Right renal pelvis (tissue), 4 donors: ENCODE measurements at regions not wholly inside any gene's neighbourhood (a gene's known extent, or its start where the extent isn't known, plus 50 kb on each side); places are given as distances from the start of the nearest gene placed in this dataset.

ENCODE experiments used
- DNase-seq, 4 donors: peaks; one replicate each; pipeline ENCODE4 v3.0.0-alpha.2; 2013; ENCODE audit warnings: low read depth in 4 of 4, low spot score in 3 of 4, missing footprints in 1 of 4

DNA sequence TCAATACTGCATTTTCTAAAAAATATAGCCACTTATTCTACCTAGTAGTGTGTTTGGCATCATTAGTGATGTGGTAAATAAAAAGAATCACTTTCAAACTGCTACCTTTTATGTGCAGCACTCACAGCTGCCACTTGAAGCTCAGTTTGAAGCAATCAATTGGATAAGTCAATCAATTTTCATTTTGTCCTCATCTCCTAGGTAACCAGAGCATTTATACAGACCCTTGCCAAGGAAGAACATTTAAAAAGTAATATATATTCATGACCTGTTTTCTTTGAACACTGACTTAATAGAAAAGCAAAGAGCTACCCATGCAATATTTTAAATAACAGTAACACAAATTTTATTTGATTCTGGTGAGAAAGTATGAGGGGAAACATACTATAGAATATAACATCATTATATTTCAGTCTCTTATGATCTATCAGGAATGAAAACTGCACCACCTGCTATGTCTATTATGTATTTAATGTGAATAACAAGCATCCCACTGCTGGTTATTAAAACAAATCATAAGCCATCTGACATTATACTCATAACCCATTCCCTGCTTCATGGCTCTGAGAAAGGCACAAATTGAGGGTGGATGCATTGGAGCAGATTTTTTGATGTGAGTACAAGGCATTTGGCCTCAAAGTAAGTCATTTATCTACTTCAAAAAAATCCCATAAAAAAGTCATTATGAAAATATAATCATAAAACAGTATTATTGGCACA is 168.4 kb upstream of the C21orf91 start:
- DNase-seq = no peak

- no peak for DNase-seq
These were observed 162.0 kb upstream of the C21orf91 start for GRCh38 chr21:17981060-17981740.

DNA sequence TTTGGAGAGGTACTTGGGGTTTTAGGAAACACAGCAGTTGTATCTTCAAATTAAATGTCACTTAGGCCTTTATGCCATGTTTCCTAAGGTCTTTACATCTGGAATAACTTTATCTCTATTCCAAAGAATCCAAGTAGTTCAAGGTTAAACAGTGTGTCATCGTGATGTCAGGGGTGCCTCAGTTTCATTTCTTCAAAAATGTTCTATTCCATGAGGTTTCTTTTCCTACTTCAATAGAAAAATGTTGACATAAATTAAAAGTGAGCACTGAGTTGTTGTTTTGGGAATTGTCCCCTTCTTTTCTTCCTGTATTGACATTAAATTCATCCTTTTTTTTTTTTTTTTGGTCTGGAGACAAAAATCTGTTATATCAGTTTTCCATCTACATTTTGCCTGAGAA is 160.6 kb upstream of the C21orf91 start:
- no peak for DNase-seq

- no peak for DNase-seq
These were observed 159.7 kb upstream of the C21orf91 start for GRCh38 chr21:17978895-17979294.

DNA sequence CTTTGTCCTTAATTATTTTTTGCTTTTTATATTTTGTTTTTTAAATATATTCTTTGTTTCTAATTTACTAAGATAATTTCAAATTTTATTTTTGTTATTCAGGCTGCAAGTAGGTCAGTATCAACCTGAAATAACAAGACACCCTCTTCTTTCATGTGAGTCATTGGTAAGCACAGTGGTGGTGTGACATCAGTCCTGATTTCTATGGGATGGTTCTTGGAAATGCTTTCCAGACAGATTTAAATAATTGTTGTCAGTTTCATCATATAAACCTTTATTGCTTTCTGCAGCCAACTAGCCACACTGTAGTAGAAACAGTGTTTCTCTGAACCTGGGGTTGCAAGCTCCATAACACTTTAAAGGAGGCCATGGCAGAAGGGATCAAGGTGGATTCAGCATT is 157.5 kb upstream of the C21orf91 start:
- no peak for DNase-seq

- DNase-seq = no peak
These were observed 157.0 kb upstream of the C21orf91 start for GRCh38 chr21:17976139-17976538.

GRCh38 chr21:17967319-17967718 is 148.2 kb upstream of the C21orf91 start:
- DNase-seq = no peak

- no peak for DNase-seq
These were observed 145.6 kb upstream of the C21orf91 start for GRCh38 chr21:17964716-17965115.

GRCh38 chr21:17964199-17964598 is 145.0 kb upstream of the C21orf91 start:
- no peak for DNase-seq

- DNase-seq = no peak
These were observed 131.4 kb upstream of the C21orf91 start for GRCh38 chr21:17950591-17950990.

DNA sequence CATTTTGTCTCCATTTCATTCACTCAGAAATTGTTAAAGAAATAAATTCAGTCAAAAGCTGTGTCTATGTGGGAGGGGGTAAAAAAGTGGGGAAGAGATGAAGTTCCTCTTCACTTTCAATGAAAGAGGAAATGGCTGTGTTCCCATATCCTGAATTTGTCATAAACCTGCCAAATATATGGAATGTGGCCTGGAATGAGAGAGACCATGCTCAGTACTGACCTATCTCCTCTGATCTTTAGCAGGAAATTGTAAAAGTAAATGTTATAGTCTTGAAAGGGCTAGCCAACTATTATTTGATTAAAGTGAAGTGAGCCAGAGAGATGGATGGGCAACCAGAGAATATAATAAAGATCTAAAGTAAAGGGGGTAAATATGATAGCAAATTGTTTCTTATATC is 130.3 kb upstream of the C21orf91 start:
- peak in 2 of 4 donors; percentile 31 to 50 for DNase-seq

DNA sequence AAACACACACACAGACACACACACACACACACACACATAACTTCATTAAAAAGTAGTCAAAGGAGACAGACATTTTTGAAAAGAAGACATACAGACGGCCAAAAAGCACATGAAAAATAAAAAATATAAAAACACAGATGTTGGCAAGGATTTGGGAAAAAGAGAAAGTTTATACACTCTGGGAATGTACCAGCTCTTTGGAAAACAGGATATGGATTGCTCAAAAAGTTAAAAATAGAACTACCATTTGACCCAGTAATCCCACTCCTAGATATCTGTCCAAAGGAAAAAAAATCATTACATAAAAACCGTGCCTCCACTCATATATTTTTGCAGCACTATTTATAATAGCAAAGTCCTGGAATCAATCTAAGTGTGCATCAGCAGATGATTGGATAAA is 128.4 kb upstream of the C21orf91 start:
- no peak for DNase-seq

- no peak for DNase-seq
These were observed 111.9 kb upstream of the C21orf91 start for GRCh38 chr21:17931080-17931479.

- no peak for DNase-seq
These were observed 110.9 kb upstream of the C21orf91 start for GRCh38 chr21:17930093-17930492.

GRCh38 chr21:17929510-17929909 is 110.4 kb upstream of the C21orf91 start:
- no peak for DNase-seq

DNA sequence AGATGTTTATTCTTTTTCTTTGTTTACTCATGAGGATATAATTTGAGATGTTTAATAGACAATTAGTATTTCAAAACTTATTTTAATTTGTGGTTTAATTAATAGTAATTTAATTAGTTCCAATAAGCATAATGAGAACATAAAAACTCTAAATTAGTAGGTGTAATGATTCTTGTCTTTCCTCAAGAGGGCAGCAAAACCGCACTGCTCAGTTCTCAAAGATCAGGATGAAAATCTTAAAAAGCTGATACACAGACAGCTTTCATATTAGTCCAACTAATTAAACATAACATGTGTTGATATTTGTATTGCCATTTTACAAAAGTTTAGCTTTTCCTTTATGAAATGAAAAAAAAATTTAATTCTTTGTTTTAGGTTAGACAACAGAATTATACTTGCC is 106.7 kb upstream of the C21orf91 start:
- DNase-seq = no peak

GRCh38 chr21:17925000-17925610 is 105.9 kb upstream of the C21orf91 start:
- peak in 2 of 4 donors; percentile 31 to 47 for DNase-seq

DNA sequence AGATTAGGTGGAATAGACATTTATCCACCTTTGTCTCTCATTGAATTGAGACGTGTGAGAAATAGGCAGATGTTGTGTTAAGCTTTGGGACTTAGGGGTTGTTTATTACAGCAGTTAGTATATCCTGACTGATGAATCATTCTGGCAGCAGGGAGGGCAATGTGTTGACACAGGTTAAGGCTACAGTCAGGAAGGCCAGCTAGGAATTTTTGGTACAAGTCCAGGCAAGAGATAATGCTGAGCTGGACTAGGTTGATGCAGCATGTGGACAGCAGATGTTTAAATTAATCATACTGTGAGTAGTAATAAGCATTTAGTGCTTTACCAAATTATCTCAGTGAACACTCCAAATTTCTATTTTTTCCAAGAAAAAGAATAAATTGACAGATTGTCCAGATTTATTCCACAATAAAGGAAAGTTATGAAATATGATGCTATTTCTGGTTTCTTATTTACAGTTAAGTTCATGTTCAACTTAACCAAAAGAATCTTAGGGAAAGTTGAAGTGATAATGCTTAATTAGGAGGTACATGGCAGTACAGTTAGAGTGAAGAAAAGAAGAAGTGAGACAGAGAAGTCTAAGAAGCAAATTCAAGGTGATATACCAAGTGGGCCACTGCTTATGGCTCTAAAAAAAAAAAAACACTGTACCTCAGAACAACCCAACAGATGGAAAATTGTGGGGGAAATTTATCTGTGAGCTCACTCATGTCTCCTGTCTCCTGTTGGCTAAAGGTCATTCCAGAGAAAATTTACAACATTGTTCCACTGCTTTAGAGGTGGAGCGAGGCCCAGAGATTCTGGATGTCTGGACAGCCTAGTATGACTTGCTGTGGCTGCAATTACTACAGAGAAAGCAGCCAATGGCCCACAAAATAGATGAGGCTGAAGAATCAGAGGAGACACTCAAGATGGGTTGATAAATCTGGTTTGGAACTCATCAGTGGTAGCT is 102.7 kb upstream of the C21orf91 start:
- DNase-seq = no peak

GRCh38 chr21:17915976-17916375 is 96.8 kb upstream of the C21orf91 start:
- no peak for DNase-seq

GRCh38 chr21:17911628-17912027 is 92.5 kb upstream of the C21orf91 start:
- DNase-seq = no peak
